GM18907 (cell line): ENCODE measurements at regions not wholly inside any gene's neighbourhood (a gene's known extent, or its start where the extent isn't known, plus 50 kb on each side); places are given as distances from the start of the nearest gene placed in this dataset.

Experiments
- ATAC-seq: cut with Tn5 transposase; IDR thresholded peaks from one replicate; pipeline ENCODE4 v1.9.1; 2021; ENCODE audit warnings: mild to moderate bottlenecking, moderate library complexity; ENCODE audit not compliant: unreplicated experiment

GRCh38 chr20:39547546-39548408 lies 585.6 kb downstream of the DHX35 start:
- no peak for ATAC-seq

GRCh38 chr20:39541136-39541803 lies 579.1 kb downstream of the DHX35 start:
- ATAC-seq = no peak

- no peak for ATAC-seq
Observed at GRCh38 chr20:39538317-39538716, 576.2 kb downstream of the DHX35 start.

GRCh38 chr20:39535301-39535700 lies 573.2 kb downstream of the DHX35 start:
- no peak for ATAC-seq

GRCh38 chr20:39534846-39535245 lies 572.7 kb downstream of the DHX35 start:
- no peak for ATAC-seq

GRCh38 chr20:39533858-39534257 lies 571.7 kb downstream of the DHX35 start:
- no peak for ATAC-seq

- no peak for ATAC-seq
Observed at GRCh38 chr20:39532205-39532604, 570.1 kb downstream of the DHX35 start.

GRCh38 chr20:39528436-39528835 lies 566.3 kb downstream of the DHX35 start:
- no peak for ATAC-seq

GRCh38 chr20:39524371-39524911 lies 562.3 kb downstream of the DHX35 start:
- ATAC-seq = no peak

GRCh38 chr20:39523405-39523804 lies 561.3 kb downstream of the DHX35 start:
- no peak for ATAC-seq

- ATAC-seq = no peak
Observed at GRCh38 chr20:39518654-39519053, 556.5 kb downstream of the DHX35 start.

- no peak for ATAC-seq
Observed at GRCh38 chr20:39516964-39517363, 554.8 kb downstream of the DHX35 start.

GRCh38 chr20:39504710-39505094 lies 542.6 kb downstream of the DHX35 start:
- no peak for ATAC-seq

GRCh38 chr20:39503902-39504709 lies 542.0 kb downstream of the DHX35 start:
- ATAC-seq = no peak

GRCh38 chr20:39492223-39492797 lies 530.2 kb downstream of the DHX35 start:
- no peak for ATAC-seq

GRCh38 chr20:39491711-39492110 lies 529.6 kb downstream of the DHX35 start:
- ATAC-seq = no peak

- ATAC-seq = no peak
Observed at GRCh38 chr20:39489986-39490560, 527.9 kb downstream of the DHX35 start.

- no peak for ATAC-seq
Observed at GRCh38 chr20:39480276-39481043, 518.3 kb downstream of the DHX35 start.

GRCh38 chr20:39479196-39479810 lies 517.2 kb downstream of the DHX35 start:
- ATAC-seq = no peak
